ENCODE measurements at regions not wholly inside any gene's neighbourhood (a gene's known extent, or its start where the extent isn't known, plus 50 kb on each side); places are given as distances from the start of the nearest gene placed in this dataset.

DNA sequence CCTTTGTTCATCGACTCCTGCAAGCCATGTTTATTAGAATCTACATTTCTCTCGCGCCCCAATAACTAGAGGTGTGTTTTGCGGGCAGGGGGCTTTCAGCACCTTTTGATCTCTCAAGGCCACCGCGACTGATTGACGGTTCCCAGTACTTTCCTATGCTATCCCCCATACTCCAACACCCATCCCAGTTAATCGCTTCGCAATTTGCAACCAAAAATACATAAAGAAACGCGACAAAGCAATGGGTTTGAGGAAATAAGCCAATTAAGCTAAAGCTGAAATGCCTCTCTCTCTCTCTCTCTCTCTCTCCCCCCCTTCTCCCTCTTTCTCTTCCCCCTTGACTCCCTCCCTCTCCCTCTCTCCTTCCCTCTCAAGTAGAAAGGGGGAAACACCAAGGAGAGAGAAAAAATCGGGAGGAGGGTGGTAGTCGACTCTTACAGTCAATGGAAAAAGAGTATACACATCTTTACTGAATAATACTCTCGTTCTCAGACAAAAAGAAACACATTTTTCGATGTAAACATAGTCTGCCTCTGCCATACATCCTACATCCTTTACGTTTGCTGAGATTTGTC is 128.0 kb upstream of the DPYD start:
- TF ChIP-seq POLR2A (IDR thresholded peaks at IDR 0.05), result no peak
- TF ChIP-seq CTCF (IDR thresholded peaks at IDR 0.05), result no peak

All from body of pancreas (tissue), 4 donors.